Suppressor macrophage treated with lipopolysaccharide for 1 hour (primary cell): ENCODE measurements at regions not wholly inside any gene's neighbourhood (a gene's known extent, or its start where the extent isn't known, plus 50 kb on each side); places are given as distances from the start of the nearest gene placed in this dataset.

Experiments used
- DNase-seq, 3 donors: peaks; one replicate each; pipeline ENCODE4 v3.0.0-alpha.2; 2020 to 2022

DNA sequence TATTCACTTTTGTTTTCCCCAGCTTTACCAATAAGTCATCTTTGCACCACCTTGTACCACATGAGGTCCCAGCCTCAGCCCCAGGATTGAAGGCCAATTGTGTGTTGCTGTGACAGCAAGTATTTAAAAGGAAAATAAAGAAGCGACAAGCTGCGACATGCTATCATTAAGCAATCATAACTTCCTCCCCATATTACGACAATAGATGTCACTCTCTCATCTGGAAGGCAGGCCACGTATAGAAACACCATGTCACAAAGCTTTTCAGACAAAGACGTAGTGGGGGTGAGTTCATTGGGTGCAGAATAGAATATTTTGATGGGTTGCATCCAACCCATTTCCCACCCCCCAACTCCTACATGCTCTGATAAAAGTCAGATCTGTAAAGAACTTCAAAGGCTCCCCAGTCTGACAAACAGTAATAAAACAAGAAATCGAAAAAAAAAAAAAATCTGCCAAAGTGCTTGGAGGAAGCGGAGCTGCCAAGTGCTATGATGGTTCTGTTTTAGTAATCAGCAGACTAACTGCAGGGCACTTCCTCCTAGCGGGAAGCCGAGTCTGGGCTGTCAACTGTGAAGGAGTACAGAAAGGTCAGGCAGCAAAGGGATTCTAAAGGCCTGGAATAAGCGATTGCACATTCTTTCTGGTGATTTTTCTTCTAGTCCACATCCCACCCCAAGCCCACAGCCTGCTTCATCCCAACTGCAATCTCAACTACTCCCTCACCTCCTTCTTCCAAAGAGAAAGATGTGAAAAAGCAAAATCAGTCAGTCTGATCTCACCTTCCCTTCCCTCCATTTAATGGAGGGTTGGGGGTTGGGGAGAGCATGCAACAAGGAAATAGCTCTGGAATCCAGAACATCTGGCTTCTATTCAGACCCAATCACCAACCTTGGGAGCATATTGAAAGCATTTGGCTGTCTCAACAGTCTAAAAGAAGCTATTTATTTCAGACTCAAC, 131.4 kb upstream of the UBASH3B start:
- DNase-seq = peak; percentile 60 to 63 (median 61)

DNA sequence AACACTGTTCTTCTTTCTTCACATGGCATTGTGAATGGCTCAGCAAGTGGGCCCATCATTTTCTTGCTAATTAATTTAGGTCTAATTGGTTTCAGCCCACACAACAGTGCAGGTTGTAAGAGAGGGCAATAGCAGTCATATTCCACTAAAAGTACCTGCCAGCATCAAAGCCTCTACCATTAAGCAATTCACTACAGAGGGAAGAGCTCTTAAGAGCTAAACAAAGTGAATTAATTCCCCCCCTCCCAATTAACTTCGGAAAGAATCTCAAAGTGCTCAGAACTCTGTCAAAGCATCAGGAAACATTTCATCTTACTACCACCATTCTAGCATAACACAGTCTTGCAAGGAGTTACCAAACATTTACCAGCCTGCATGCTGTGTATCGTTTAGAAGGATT, 133.9 kb upstream of the UBASH3B start:
- no peak for DNase-seq

- DNase-seq = no peak
Observed at GRCh38 chr11:122517403-122518379, 137.8 kb upstream of the UBASH3B start.

- no peak for DNase-seq
Observed at GRCh38 chr11:122516686-122517085, 138.8 kb upstream of the UBASH3B start.

- DNase-seq = no peak
Observed at GRCh38 chr11:122513997-122514396, 141.5 kb upstream of the UBASH3B start.

DNA sequence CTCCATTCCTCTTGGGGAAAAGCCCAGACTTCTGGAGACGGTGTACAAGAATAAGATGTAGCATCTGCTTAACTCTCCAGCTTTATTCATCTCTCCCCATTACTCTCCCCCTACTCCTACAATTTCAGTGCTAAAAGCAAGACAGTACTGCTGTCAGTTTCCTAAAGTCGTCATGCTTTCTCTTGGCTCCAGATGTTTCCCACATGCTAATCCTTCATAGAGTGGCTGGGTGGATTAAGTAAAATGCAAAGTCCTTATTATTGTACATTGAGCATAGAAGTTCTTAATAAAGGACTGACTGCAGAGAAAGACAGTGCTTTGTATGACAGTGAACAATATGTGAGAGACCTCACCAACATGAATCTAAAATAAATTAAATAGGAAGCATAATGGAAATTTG, 142.2 kb upstream of the UBASH3B start:
- DNase-seq = no peak

GRCh38 chr11:122512688-122513087, 142.8 kb upstream of the UBASH3B start:
- no peak for DNase-seq

GRCh38 chr11:122509899-122510298, 145.6 kb upstream of the UBASH3B start:
- DNase-seq = no peak

- no peak for DNase-seq
Observed at GRCh38 chr11:122509091-122509490, 146.4 kb upstream of the UBASH3B start.

- peak; percentile 86 to 91 (median 88) for DNase-seq
Observed at GRCh38 chr11:122505304-122506006, 150.1 kb upstream of the UBASH3B start.

DNA sequence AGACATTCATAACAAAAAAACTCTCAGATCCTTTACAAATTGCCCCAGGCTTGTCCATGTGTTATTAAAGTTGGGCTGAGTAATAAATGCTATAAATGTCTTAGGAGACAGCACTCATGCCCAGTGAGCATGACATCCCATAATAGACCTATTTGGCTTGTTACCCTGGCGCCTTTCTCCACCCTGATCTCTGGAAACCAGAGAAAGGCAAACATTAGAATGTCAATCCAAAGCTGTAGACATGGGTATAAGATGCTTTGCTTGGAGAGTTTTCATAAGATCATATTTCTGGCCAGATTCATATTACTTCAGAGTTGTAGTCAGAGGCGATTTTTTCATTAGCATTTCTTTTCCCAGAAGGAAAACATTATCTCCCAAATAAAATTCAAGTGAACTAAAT, 161.3 kb upstream of the UBASH3B start:
- no peak for DNase-seq

DNA sequence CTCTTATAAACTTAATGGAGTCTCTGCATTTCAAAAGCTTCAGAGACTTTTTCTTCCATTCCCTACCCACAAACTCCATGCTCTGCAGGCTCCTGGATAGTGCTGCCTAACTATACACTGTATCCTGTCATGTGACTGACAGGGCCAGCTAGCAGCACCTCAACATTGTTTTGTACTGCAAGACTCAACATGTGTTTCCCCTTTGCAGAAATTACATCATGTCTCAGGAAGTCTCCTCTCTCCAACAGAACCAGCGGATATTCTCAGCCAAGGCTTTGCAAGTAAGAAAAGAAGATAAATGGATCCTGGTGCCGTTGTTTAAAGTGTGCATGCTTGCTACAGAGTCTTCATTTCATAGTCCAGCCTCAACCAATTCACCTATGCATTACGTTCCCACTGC, 164.0 kb upstream of the UBASH3B start:
- peak; percentile 24 to 27 (median 26) for DNase-seq

GRCh38 chr11:122488892-122489706, 166.4 kb upstream of the UBASH3B start:
- no peak for DNase-seq

- DNase-seq = no peak
Observed at GRCh38 chr11:122487669-122488068, 167.9 kb upstream of the UBASH3B start.

GRCh38 chr11:122486793-122487495, 168.6 kb upstream of the UBASH3B start:
- DNase-seq = peak in 2 of 3 donors; percentile 1 to 19

GRCh38 chr11:122478986-122479385, 176.5 kb upstream of the UBASH3B start:
- peak in 2 of 3 donors; percentile 4 to 22 for DNase-seq

DNA sequence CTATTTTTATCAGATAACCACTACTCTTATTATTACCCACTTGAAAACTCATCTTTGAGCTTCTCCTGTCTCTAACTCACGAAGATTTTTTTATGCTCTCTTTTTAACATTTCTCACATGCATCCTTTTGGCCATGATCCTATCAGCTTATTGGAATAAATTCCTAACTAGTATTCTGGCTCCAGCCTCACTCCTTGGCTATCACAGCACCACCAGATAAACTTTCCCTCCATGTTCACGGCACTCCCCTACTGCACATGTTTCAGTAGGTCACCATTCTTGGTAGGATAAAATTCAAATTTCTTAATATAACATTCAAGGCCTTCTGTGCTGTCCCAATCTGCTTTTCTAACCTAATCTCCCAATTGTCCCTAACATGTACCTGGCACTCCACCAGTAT, 186.6 kb upstream of the UBASH3B start:
- no peak for DNase-seq

- no peak for DNase-seq
Observed at GRCh38 chr11:122463530-122463929, 192.0 kb upstream of the UBASH3B start.

DNA sequence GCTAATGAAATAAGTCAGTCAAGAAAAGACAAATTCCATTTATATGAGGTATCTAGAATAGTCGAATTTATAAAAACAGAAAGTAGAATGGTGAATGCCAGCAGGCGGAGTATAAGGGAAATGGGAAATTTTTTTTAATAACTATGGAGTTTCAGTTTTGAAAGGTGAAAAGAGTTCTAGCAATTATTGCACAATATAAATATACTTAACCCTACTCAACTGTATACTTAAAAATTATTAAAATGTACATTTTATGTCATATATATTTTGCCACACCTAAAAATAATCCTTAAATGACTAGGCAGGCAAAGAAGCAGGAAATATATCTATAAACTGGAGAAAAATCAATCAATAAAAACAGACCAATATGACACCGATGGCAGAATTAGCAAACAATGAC, 196.5 kb upstream of the UBASH3B start:
- no peak for DNase-seq

GRCh38 chr11:122453586-122453985, 201.9 kb upstream of the UBASH3B start:
- no peak for DNase-seq

DNA sequence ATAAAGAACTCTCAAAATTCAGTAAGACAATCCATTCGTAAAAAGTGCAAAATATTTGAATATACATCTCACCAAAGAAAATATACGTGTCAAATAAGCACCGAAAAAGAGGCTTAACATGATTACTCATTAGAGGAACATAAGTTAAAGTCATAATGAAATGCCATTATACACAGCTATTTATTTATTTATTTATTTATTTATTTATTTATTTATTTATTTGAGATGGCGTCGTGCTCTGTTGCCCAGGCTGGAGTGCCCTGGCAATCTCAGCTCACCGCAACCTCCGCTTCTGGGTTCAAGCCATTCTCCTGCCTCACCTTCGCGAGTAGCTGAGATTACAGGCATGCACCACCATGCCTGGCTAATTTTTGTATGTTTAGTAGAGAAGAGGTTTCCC, 203.6 kb upstream of the UBASH3B start:
- no peak for DNase-seq
